CD14-positive monocyte (primary cell): ENCODE measurements at regions not wholly inside any gene's neighbourhood (a gene's known extent, or its start where the extent isn't known, plus 50 kb on each side); places are given as distances from the start of the nearest gene placed in this dataset.
A peak's percentile ranks its signal among the peaks of the same experiment; 100 is the strongest.

ENCODE experiments used
- DNase-seq, 3 donors: peaks; one replicate each; pipeline ENCODE4 v3.0.0-alpha.2; 2011 to 2022
- H2AFZ ChIP-seq: 2 replicates; pipeline ENCODE4 v1.6.0; 2012; ENCODE audit warnings: mild to moderate bottlenecking, low read depth, low read length, inconsistent platforms; ENCODE audit not compliant: insufficient read depth, poor library complexity, severe bottlenecking
- H3K27ac ChIP-seq, 2 donors: 1 replicate in 1 of 2; 2 replicates in 1 of 2; pipeline ENCODE4 v1.5.1; 2012 to 2013; ENCODE audit warnings: low read length in 2 of 2, control low read depth in 1 of 2, inconsistent platforms in 1 of 2, low read depth in 1 of 2, mild to moderate bottlenecking in 1 of 2
- H3K27me3 ChIP-seq, 2 donors: one replicate each; pipeline versions ENCODE4 v1.6.0 to v1.6.1; 2011 to 2013; ENCODE audit warnings: low read length in 2 of 2; ENCODE audit not compliant: control insufficient read depth in 2 of 2, insufficient read depth in 2 of 2
- H3K36me3 ChIP-seq, 2 donors: replicated peaks in 1 of 2; 1 replicate in 1 of 2; 2 replicates in 1 of 2; pipeline versions ENCODE4 v1.5.1 to v1.6.1; 2012 to 2013; ENCODE audit warnings: low read length in 2 of 2, control low read depth in 1 of 2, inconsistent platforms in 1 of 2, mild to moderate bottlenecking in 1 of 2; ENCODE audit not compliant: insufficient read depth in 2 of 2, control insufficient read depth in 1 of 2
- H3K4me1 ChIP-seq, 2 donors: 1 replicate in 1 of 2; 2 replicates in 1 of 2; pipeline versions ENCODE4 v1.5.1 to v1.6.1; 2012 to 2013; ENCODE audit warnings: low read length in 2 of 2, control low read depth in 1 of 2, inconsistent platforms in 1 of 2, mild to moderate bottlenecking in 1 of 2, moderate library complexity in 1 of 2; ENCODE audit not compliant: insufficient read depth in 2 of 2, control insufficient read depth in 1 of 2
- H3K4me2 ChIP-seq: replicated peaks from 2 replicates; pipeline ENCODE3; 2012; ENCODE audit warnings: low read length, moderate library complexity, mild to moderate bottlenecking; ENCODE audit not compliant: poor library complexity, severe bottlenecking; ENCODE audit errors: extremely low read depth
- H3K4me3 ChIP-seq, 3 experiments: fragments of 200-600 bp in 1 of 3; sonication (generic) in 1 of 3; replicated peaks in 1 of 3; 1 replicate in 2 of 3; 2 replicates in 1 of 3; pipeline ENCODE4 v1.5.1; 2011 to 2013; ENCODE audit warnings: low read length in 3 of 3, mild to moderate bottlenecking in 3 of 3, control low read depth in 2 of 3, low read depth in 2 of 3, inconsistent platforms in 1 of 3, moderate library complexity in 1 of 3
- H3K79me2 ChIP-seq: 2 replicates; pipeline ENCODE4 v1.6.0; 2012; ENCODE audit warnings: mild to moderate bottlenecking, control low read depth, inconsistent platforms, low read length, moderate library complexity; ENCODE audit not compliant: insufficient read depth
- H3K9ac ChIP-seq: 2 replicates; pipeline ENCODE4 v1.6.0; 2017; ENCODE audit warnings: low read length, mild to moderate bottlenecking; ENCODE audit not compliant: insufficient read depth, poor library complexity, severe bottlenecking
- H3K9me3 ChIP-seq, 2 donors: replicated peaks in 1 of 2; 1 replicate in 1 of 2; 2 replicates in 1 of 2; pipeline versions ENCODE4 v1.5.1 to v1.6.1; 2012 to 2013; ENCODE audit warnings: low read length in 2 of 2, control low read depth in 1 of 2; ENCODE audit not compliant: control insufficient read depth in 1 of 2, insufficient read depth in 1 of 2
- H4K20me1 ChIP-seq: 2 replicates; pipeline ENCODE4 v1.6.0; 2012; ENCODE audit warnings: mild to moderate bottlenecking, low read length, control low read depth, moderate library complexity; ENCODE audit not compliant: insufficient read depth
- H3K27ac Mint-ChIP-seq, 7 donors: one replicate each; pipeline ENCODE4 v1.8.0; 2020; ENCODE audit warnings: mild to moderate bottlenecking in 7 of 7, mixed read lengths in 7 of 7, moderate library complexity in 6 of 7, inconsistent platforms in 2 of 7
- H3K27me3 Mint-ChIP-seq, 3 donors: one replicate each; pipeline ENCODE4 v1.8.0; 2021 to 2022; ENCODE audit warnings: low read depth in 3 of 3, mild to moderate bottlenecking in 3 of 3, mixed read lengths in 3 of 3, moderate library complexity in 3 of 3, inconsistent platforms in 1 of 3
- H3K36me3 Mint-ChIP-seq, 2 donors: one replicate each; pipeline ENCODE4 v1.8.0; 2020; ENCODE audit warnings: mixed read lengths in 2 of 2, inconsistent platforms in 1 of 2, mild to moderate bottlenecking in 1 of 2
- H3K4me1 Mint-ChIP-seq: one replicate; pipeline ENCODE4 v1.8.0; 2020; ENCODE audit warnings: mild to moderate bottlenecking, mixed read lengths
- H3K4me3 Mint-ChIP-seq, 2 donors: one replicate each; pipeline ENCODE4 v1.8.0; 2020; ENCODE audit warnings: mild to moderate bottlenecking in 2 of 2, mixed read lengths in 2 of 2, moderate library complexity in 1 of 2
- H3K9me3 Mint-ChIP-seq, 7 donors: one replicate each; pipeline ENCODE4 v1.8.0; 2020 to 2022; ENCODE audit warnings: mixed read lengths in 7 of 7, mild to moderate bottlenecking in 6 of 7, moderate library complexity in 6 of 7, inconsistent platforms in 2 of 7
- CTCF ChIP-seq: fragments of 200-600 bp; IDR thresholded peaks from one replicate; pipeline ENCODE4 v1.8.0; 2022; ENCODE audit warnings: antibody characterized with exemption, mild to moderate bottlenecking
- WGBS: methylation state at CpG from one replicate; pipeline ENCODE4 v1.1.5; 2013; ENCODE audit warnings: missing lambda C conversion rate; ENCODE audit not compliant: insufficient coverage; 5-methylcytosine and 5-hydroxymethylcytosine counted together
- intact Hi-C, 2 donors: fragments of 100-400 bp; cut with micrococcal nuclease; formaldehyde crosslinking; loops; one replicate each; pipeline versions ENCODE4 v1.15.0 to v1.15.1; 2023

- intact Hi-C loops: no loop called here
- Mint-ChIP-seq H3K9me3 (peaks cover 0 to 6% (median 2%) of the 10 kb centered on the region in 7 donors), H3K36me3 (no peaks in the 10 kb centered on the region), H3K4me1 (no peaks in the 10 kb centered on the region), H3K27me3 (peaks cover 0 to 6% (median 0%) of the 10 kb centered on the region in 3 donors), H3K27ac (peak overlapping the region in 1 of 7 donors; percentile 46), H3K4me3 (no peak overlapping the region)
- no peak for TF ChIP-seq CTCF
- Histone ChIP-seq H3K4me3 (no peak overlapping the region), H3K36me3 (no peaks in the 10 kb centered on the region), H3K27ac (no peak overlapping the region), H3K9ac (no peak overlapping the region), H3K4me1 (no peaks in the 10 kb centered on the region), H3K79me2 (no peaks in the 10 kb centered on the region), H3K27me3 (no peaks in the 10 kb centered on the region), H4K20me1 (no peaks in the 10 kb centered on the region), H2AFZ (no peak overlapping the region), H3K4me2 (no peak overlapping the region), H3K9me3 (no peaks in the 10 kb centered on the region)
- DNase-seq: no peak
- 79% methylated on average over 11 of the region's 17 CpGs for WGBS
Observed at GRCh38 chr16:26985100-26986065, 81.3 kb upstream of the C16orf82 start.

- TF ChIP-seq CTCF: no peak
- H3K27me3 Mint-ChIP-seq: peaks cover 2 to 6% (median 4%) of the 10 kb centered on the region in 3 donors
- 40% methylated on average over 5 of the region's 7 CpGs for WGBS
- no peaks in the 10 kb centered on the region for H3K79me2 ChIP-seq
- H3K27ac Mint-ChIP-seq: no peak overlapping the region
- H3K36me3 Mint-ChIP-seq: no peaks in the 10 kb centered on the region
- no peaks in the 10 kb centered on the region for H3K36me3 ChIP-seq
- no peaks in the 10 kb centered on the region for H3K9me3 ChIP-seq
- H3K4me3 Mint-ChIP-seq: no peak overlapping the region
- no peak overlapping the region for H3K4me3 ChIP-seq
- H3K9ac ChIP-seq: no peak overlapping the region
- H3K9me3 Mint-ChIP-seq: peaks cover 0 to 6% (median 2%) of the 10 kb centered on the region in 7 donors
- no peak overlapping the region for H3K27ac ChIP-seq
- no peaks in the 10 kb centered on the region for H3K27me3 ChIP-seq
- H3K4me1 ChIP-seq: no peaks in the 10 kb centered on the region
- no peaks in the 10 kb centered on the region for H4K20me1 ChIP-seq
- no peak overlapping the region for H3K4me2 ChIP-seq
- intact Hi-C loops: no loop called here
- no peak overlapping the region for H2AFZ ChIP-seq
- no peaks in the 10 kb centered on the region for H3K4me1 Mint-ChIP-seq
- no peak for DNase-seq
Observed at GRCh38 chr16:26987597-26988010, 79.1 kb upstream of the C16orf82 start.
